Colonic mucosa (tissue), 4 donors: ENCODE measurements at regions not wholly inside any gene's neighbourhood (a gene's known extent, or its start where the extent isn't known, plus 50 kb on each side); places are given as distances from the start of the nearest gene placed in this dataset.

Experiments used
- DNase-seq: peaks from one replicate; pipeline ENCODE4 v3.0.0-alpha.2; 2020
- H3K27ac ChIP-seq: fragments of 200-600 bp; one replicate; pipeline ENCODE4 v1.8.0; 2021
- H3K27me3 ChIP-seq: fragments of 200-600 bp; one replicate; pipeline ENCODE4 v1.8.0; 2021
- H3K36me3 ChIP-seq: fragments of 200-600 bp; one replicate; pipeline ENCODE4 v1.8.0; 2021
- H3K4me1 ChIP-seq: fragments of 200-600 bp; one replicate; pipeline ENCODE4 v1.8.0; 2021; ENCODE audit warnings: mild to moderate bottlenecking
- H3K4me3 ChIP-seq: fragments of 200-600 bp; one replicate; pipeline ENCODE4 v1.8.0; 2021
- H3K9ac ChIP-seq, 2 donors: one replicate each; pipeline ENCODE4 v1.7.0; 2013; ENCODE audit warnings: control low read depth in 2 of 2, low read depth in 2 of 2, low read length in 2 of 2
- H3K9me3 ChIP-seq: fragments of 200-600 bp; one replicate; pipeline ENCODE4 v1.8.0; 2021
- intact Hi-C: fragments of 100-400 bp; cut with DNase I; formaldehyde crosslinking; loops from one replicate; pipeline ENCODE4 v1.14.1; 2022
- TF ChIP-seq, protein P1 (sequence below): fragments of 200-600 bp; IDR thresholded peaks from one replicate; pipeline ENCODE4 v1.8.0; 2022; ENCODE audit warnings: antibody characterized with exemption, mild to moderate bottlenecking
- donor health status: healthy.
- donor health status: DM: no; HTN: no; CAD: no.
- donor health status: DM: no; HTN: no; CAD: no.

DNA sequence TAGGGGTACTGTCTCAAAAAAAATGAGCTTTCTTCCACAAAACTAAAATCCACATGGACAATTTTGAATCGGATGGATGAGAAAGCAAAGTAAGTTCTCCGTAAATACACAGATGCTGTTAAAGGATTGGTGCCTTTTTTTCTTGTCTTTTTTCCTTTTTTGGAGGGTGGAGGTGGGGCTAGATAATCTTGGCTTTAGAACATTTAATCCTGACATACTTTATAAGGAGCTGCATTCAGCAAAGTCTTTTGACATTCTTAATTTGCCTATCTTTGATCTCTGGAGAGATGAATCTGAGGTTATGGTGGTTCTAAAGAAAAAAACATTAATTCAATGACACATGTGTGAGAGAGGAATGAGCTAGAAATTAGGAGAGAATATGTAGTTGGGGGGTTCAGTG is 312.3 kb upstream of the KCNJ16 start:
- TF ChIP-seq, protein P1, sequence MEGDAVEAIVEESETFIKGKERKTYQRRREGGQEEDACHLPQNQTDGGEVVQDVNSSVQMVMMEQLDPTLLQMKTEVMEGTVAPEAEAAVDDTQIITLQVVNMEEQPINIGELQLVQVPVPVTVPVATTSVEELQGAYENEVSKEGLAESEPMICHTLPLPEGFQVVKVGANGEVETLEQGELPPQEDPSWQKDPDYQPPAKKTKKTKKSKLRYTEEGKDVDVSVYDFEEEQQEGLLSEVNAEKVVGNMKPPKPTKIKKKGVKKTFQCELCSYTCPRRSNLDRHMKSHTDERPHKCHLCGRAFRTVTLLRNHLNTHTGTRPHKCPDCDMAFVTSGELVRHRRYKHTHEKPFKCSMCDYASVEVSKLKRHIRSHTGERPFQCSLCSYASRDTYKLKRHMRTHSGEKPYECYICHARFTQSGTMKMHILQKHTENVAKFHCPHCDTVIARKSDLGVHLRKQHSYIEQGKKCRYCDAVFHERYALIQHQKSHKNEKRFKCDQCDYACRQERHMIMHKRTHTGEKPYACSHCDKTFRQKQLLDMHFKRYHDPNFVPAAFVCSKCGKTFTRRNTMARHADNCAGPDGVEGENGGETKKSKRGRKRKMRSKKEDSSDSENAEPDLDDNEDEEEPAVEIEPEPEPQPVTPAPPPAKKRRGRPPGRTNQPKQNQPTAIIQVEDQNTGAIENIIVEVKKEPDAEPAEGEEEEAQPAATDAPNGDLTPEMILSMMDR, result no peak
- DNase-seq, result no peak
- intact Hi-C loops, result no loop called here
- Histone ChIP-seq H3K9ac (no peak overlapping the region), H3K4me3 (no peak overlapping the region), H3K9me3 (no peaks in the 10 kb centered on the region), H3K4me1 (no peaks in the 10 kb centered on the region), H3K27ac (no peak overlapping the region), H3K36me3 (no peaks in the 10 kb centered on the region), H3K27me3 (no peaks in the 10 kb centered on the region)

DNA sequence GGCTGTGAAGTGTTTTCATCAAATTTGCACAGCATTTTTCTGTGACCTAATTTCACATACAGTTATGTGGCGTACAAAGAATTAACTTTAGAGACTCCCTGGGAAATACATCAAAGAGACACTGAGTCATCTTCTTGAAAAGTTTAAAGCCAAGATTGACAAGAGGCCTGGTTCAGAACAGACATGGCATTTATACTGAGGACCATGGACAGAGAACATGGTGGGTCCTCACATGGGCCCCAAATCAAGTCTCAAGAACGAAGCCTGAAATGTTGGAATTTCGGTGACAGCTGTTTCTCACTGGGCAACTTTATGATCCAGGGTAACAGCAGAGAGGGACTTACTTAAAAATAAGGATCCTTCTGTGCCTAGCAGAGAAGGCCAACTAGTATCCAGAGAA is 311.5 kb upstream of the KCNJ16 start:
- Histone ChIP-seq H3K4me1 (no peaks in the 10 kb centered on the region), H3K27me3 (no peaks in the 10 kb centered on the region), H3K9ac (no peak overlapping the region), H3K4me3 (no peak overlapping the region), H3K27ac (no peak overlapping the region), H3K9me3 (no peaks in the 10 kb centered on the region), H3K36me3 (no peaks in the 10 kb centered on the region)
- intact Hi-C loops, result no loop called here
- no peak for DNase-seq
- TF ChIP-seq, protein P1, result no peak

DNA sequence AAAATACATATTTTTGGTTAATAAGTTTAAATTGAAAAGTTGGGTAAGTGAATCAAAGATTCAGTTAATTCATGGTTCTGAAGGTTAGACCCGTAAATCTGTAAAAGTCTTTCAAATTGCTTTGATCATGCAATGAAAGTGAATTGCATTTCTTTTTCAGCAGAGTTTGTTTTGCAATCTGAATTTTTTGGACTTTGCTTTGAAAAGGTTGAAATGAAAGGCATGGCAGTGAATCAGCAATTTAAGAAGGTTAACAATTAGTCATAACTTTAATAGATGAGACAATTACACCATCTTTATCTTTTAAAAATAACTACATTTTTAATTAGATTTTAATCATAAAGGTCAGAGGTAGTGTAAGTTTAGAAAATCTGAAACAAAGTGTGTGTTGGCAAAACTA is 310.9 kb upstream of the KCNJ16 start:
- no peak overlapping the region for H3K27ac ChIP-seq
- no peak overlapping the region for H3K9ac ChIP-seq
- DNase-seq, result no peak
- no peaks in the 10 kb centered on the region for H3K36me3 ChIP-seq
- H3K27me3 ChIP-seq, result no peaks in the 10 kb centered on the region
- H3K4me3 ChIP-seq, result no peak overlapping the region
- no peaks in the 10 kb centered on the region for H3K9me3 ChIP-seq
- TF ChIP-seq, protein P1, result no peak
- no peaks in the 10 kb centered on the region for H3K4me1 ChIP-seq
- intact Hi-C loops, result no loop called here

DNA sequence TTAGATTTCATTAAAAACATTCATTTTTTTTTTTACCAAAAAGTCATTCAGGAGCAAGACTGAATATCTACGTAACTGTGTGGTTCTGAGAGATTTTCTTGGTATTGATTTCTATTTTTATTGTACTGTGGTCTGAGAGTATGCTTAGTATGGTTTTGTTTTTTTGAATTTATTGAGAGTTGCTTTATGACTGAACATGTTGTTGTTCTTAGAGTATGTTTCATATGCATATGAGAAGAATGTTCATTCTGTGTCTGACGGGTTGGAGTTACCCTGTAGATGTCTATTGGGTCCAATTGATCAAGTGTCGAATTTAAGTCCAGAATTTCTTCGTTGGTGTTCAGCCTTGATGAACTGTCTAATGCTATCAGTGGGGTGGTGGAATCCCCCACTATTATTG is 306.0 kb upstream of the KCNJ16 start:
- no peaks in the 10 kb centered on the region for H3K27me3 ChIP-seq
- DNase-seq, result no peak
- H3K36me3 ChIP-seq, result no peaks in the 10 kb centered on the region
- H3K4me3 ChIP-seq, result no peak overlapping the region
- no peak overlapping the region for H3K27ac ChIP-seq
- H3K9ac ChIP-seq, result no peak overlapping the region
- intact Hi-C loops, result no loop called here
- H3K9me3 ChIP-seq, result no peaks in the 10 kb centered on the region
- H3K4me1 ChIP-seq, result no peaks in the 10 kb centered on the region
- TF ChIP-seq, protein P1, result no peak

DNA sequence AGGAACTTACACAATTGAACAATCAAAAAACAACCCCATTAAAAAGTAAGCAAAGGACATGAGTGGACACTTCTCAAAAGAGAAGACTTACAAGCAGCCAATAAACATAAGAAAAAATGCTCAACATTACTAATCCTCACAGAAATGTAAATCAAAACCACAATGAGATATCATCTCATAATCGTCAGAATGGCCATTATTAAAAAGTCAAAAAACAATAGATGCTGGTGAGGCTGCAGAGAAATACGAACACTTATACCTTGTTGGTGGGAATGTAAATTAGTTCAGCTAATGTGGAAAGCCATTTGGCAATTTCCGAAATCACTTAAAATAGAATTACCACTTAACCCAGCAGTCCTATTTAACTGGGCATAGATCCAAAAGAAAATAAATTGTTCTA is 301.9 kb upstream of the KCNJ16 start:
- DNase-seq, result no peak
- intact Hi-C loops, result no loop called here
- TF ChIP-seq, protein P1, result no peak

More for the DNA sequence above, 301.9 kb upstream of the KCNJ16 start:
- no peak overlapping the region for H3K4me3 ChIP-seq
- no peaks in the 10 kb centered on the region for H3K9me3 ChIP-seq
- H3K36me3 ChIP-seq, result no peaks in the 10 kb centered on the region
- H3K4me1 ChIP-seq, result no peaks in the 10 kb centered on the region
- H3K9ac ChIP-seq, result no peak overlapping the region
- no peak overlapping the region for H3K27ac ChIP-seq
- no peaks in the 10 kb centered on the region for H3K27me3 ChIP-seq
